GM12872 (cell line): ENCODE measurements at regions not wholly inside any gene's neighbourhood (a gene's known extent, or its start where the extent isn't known, plus 50 kb on each side); places are given as distances from the start of the nearest gene placed in this dataset.

Experiments used
- TF ChIP-seq, protein P1 (sequence below): IDR thresholded peaks from 3 replicates; pipeline ENCODE4 v1.5.1; 2011; ENCODE audit warnings: low read depth, mild to moderate bottlenecking, low read length, moderate library complexity; ENCODE audit not compliant: insufficient read depth

DNA sequence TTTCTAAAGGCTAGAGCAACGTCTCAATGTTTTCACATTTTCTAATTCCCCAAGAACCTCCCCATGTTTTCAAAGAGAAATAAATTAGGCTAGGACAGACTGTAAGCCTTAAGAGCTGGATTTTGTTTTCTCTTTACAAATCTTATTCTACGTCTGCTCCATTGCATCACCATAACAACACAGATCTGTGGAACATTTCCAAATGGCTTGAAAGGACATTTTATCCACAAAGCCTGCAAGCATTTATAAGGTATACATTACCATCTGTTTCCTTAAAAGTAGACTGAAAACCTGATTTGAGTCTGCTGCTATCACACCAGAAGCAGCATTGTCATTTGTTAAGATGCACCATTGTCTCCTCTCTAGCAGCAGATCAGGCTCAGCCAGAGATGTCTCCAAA is 115.3 kb upstream of the PLEKHA5 start:
- TF ChIP-seq, protein P1, sequence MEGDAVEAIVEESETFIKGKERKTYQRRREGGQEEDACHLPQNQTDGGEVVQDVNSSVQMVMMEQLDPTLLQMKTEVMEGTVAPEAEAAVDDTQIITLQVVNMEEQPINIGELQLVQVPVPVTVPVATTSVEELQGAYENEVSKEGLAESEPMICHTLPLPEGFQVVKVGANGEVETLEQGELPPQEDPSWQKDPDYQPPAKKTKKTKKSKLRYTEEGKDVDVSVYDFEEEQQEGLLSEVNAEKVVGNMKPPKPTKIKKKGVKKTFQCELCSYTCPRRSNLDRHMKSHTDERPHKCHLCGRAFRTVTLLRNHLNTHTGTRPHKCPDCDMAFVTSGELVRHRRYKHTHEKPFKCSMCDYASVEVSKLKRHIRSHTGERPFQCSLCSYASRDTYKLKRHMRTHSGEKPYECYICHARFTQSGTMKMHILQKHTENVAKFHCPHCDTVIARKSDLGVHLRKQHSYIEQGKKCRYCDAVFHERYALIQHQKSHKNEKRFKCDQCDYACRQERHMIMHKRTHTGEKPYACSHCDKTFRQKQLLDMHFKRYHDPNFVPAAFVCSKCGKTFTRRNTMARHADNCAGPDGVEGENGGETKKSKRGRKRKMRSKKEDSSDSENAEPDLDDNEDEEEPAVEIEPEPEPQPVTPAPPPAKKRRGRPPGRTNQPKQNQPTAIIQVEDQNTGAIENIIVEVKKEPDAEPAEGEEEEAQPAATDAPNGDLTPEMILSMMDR = no peak

DNA sequence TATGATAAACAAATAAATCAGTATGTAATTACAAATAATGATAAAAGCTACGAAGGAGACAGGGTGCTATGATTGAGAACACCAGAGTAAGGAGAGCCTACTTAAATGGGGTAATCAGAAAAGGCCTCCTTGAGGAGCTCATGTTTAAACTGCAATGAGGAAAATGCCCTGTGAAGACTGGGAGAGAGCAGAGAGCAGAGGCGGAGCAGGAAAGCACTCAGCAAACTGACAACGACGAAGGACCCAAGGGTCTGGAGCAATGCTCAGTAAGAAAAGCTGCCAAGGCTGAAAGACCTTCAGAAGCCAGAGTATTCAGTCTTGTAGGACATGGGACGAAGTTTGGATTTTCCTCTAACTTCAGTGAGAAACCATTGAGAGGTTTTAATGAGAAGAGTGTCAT is 114.2 kb upstream of the PLEKHA5 start:
- TF ChIP-seq, protein P1 = no peak

DNA sequence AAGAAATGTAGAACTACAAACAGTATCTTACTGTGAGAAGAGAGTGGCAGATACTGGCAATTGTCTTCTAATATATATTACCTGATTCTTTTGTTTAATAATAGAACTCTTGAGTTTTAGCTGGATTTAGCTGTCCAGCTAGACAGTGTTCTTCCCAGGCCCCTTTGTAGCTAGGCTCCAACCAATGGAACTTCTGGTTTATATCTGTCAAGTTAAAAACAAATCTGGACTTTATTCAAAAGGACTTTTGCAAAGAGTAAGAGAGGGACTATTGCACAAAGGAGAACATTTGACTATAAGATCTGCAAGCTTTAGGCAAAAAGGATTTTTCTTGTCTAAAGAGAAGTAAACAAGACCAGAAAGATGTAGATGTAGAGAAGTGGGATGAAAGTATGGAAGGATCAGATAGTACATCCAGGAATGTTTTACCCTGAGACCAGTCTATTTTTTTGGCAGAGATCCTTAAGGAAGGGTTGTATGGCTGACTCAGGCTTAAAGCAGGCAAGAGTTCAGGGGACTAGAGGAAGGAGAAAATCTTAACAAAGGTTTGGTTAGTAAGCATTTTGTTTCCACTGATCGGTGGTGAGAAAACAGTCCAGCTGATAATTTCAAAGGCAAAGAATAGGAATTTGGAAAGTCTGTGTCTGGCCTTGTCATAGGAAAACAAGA is 111.1 kb upstream of the PLEKHA5 start:
- TF ChIP-seq, protein P1 = no peak

DNA sequence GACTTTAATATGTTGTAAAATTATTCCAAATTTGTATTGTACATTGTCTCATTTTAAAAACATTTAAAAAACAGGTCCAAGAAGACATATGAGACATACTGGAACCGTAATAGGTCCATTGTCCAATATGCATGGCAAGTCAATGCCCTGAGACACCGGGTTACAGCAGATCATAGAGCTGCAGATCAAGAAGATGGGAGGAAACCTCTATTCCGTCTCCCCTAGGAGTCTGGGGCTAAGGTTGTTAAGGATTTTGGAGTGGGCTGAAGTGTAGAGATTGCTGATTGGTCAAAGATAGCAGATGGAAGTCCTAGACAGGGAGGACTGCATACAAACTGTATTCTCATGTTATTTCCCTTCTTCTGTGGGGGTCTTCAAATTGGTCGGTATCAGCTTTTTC is 108.3 kb upstream of the PLEKHA5 start:
- TF ChIP-seq, protein P1 = no peak

DNA sequence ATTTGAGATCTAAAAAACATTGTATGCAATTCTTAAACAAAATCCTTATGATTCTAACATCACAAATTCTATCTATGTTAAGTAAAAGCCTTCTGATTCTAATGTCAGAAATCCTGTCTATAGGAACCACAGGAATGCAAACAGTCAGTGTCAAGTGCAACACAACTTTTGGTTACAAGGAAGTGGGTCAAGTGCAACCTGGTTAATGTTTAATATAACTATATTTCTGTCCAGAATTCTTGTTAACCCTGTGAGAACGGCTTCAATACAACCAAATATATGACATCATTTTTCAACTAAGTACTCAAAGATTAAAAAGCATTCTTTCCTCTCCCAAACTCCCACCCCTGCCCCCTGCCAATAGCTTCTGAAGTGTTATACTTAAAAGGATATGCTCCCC is 107.9 kb upstream of the PLEKHA5 start:
- TF ChIP-seq, protein P1 = no peak

DNA sequence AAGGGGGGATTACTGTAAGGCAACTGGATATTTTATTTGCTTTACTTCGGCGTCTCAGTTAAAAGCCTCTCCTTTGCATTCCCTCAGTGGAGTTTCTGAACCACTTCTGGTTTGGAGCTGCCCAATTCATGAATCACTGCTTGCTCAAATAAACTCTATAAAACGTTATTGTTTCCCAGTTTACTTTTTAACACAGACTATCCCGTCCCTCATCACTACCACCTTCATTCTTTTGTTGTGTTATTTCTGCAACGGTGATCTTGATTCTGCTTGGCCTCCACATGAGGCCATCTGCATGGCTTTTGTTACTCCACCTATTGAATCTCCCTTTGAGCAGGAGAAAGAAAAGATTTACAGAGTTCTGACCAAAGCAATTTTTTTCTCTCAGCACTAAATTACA is 104.0 kb upstream of the PLEKHA5 start:
- TF ChIP-seq, protein P1 = no peak

DNA sequence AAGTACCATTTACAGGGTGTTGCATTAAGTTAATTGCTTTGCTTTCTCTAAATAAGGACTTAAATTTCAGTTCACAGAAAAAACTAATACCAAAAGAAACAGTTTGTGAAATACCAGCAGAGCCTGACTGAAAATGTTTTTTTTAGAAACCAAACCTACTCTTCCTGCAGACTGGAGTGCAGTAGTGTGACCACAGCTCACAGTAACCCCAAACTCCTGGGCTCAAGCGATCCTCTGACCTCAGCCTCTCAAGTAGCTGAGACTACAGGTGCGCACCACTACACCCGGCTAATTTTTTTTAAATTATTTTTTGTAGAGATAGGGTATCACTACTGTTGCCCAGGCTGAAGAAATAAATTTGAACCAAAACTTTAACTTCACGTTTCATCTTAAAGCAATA is 103.5 kb upstream of the PLEKHA5 start:
- TF ChIP-seq, protein P1 = no peak
